HCT116 (cell line): ENCODE measurements at regions not wholly inside any gene's neighbourhood (a gene's known extent, or its start where the extent isn't known, plus 50 kb on each side); places are given as distances from the start of the nearest gene placed in this dataset.

Experiments
- ATAC-seq: fragments of 200-7000 bp; cut with Tn5 transposase; 2 replicates; pipeline ENCODE4 v1.9.1; 2020; ENCODE audit warnings: mild to moderate bottlenecking, moderate library complexity
- BruUV-seq: library from RNA; stranded (reverse); fragments of 400-500 nt; replicated peaks from 2 replicates; lab custom pipeline; 2021; lab: Mats Ljungman, UMichigan
- CTCF ChIA-PET: fragments of 300-600 bp; sonication (Branson Sonifier 250); formaldehyde crosslinking; loops from one replicate; lab custom pipeline; 2021; ENCODE audit warnings: antibody characterized with exemption; lab: Charles Lee
- POLR2A ChIA-PET: fragments of 300-600, 350-600 bp; sonication (Branson Sonifier 250); formaldehyde crosslinking; loops from one replicate; lab custom pipeline; 2021; ENCODE audit warnings: antibody characterized with exemption; lab: Charles Lee
- RAD21 ChIA-PET, 2 experiments: fragments of 300-600 bp; sonication (Branson Sonifier 250); formaldehyde crosslinking; loops; one replicate each; lab custom pipeline; 2023; ENCODE audit warnings: low total read pairs in 2 of 2; ENCODE audit not compliant: uncharacterized antibody in 2 of 2, unreplicated experiment in 2 of 2, low non-redundant PET in 1 of 2; lab: Charles Lee
- DNase-seq: peaks from one replicate; pipeline ENCODE4 v3.0.0-alpha.2; 2010; ENCODE audit warnings: low read depth, low spot score
- H2AFZ ChIP-seq: fragments of 200-600 bp; shearing (Covaris generic), sonication (generic); 2 replicates; pipeline ENCODE4 v1.6.1; 2017; ENCODE audit warnings: low read depth, mixed run types, mixed read lengths, antibody characterized with exemption, low read length; ENCODE audit not compliant: poor library complexity, severe bottlenecking
- H3K27ac ChIP-seq: 2 replicates; pipeline ENCODE4 v1.5.1; 2012; ENCODE audit warnings: low read depth, low read length
- H3K27me3 ChIP-seq: fragments of 200-600 bp; sonication (generic); 2 replicates; pipeline ENCODE4 v1.6.1; 2016; ENCODE audit warnings: mixed run types, low read length, mixed read lengths; ENCODE audit not compliant: insufficient read depth
- H3K36me3 ChIP-seq, 2 experiments: fragments of 200-500 bp in 1 of 2; fragments of 200-600 bp in 1 of 2; sonication (Bioruptor generic) in 1 of 2; sonication (generic) in 1 of 2; 2 replicates each; pipeline versions ENCODE4 v1.5.1 to v1.6.1; 2014 to 2016; ENCODE audit warnings: low read length in 2 of 2, inconsistent platforms in 1 of 2, mixed read lengths in 1 of 2, mixed run types in 1 of 2; ENCODE audit not compliant: insufficient read depth in 2 of 2, control insufficient read depth in 1 of 2
- H3K4me1 ChIP-seq, 2 experiments: fragments of 200-600 bp in 1 of 2; sonication (generic) in 1 of 2; 2 replicates each; pipeline versions ENCODE4 v1.5.1 to v1.6.1; 2012 to 2017; ENCODE audit warnings: low read length in 2 of 2, inconsistent platforms in 1 of 2, mild to moderate bottlenecking in 1 of 2, mixed read lengths in 1 of 2, mixed run types in 1 of 2, moderate library complexity in 1 of 2; ENCODE audit not compliant: insufficient read depth in 2 of 2, control insufficient read depth in 1 of 2
- H3K4me2 ChIP-seq: fragments of 200-600 bp; sonication (generic); 2 replicates; pipeline ENCODE4 v1.6.1; 2017; ENCODE audit warnings: mixed run types, low read length, mixed read lengths
- H3K4me3 ChIP-seq, 2 experiments: fragments of 200-600 bp in 1 of 2; sonication (generic) in 1 of 2; replicated peaks in 1 of 2; 2 replicates each; pipeline ENCODE4 v1.5.1; 2011 to 2016; ENCODE audit warnings: low read length in 2 of 2, control low read depth in 1 of 2, low read depth in 1 of 2, mild to moderate bottlenecking in 1 of 2, mixed read lengths in 1 of 2, mixed run types in 1 of 2
- H3K79me2 ChIP-seq: fragments of 200-600 bp; sonication (generic); 2 replicates; pipeline ENCODE4 v1.6.1; 2017; ENCODE audit warnings: mild to moderate bottlenecking, mixed run types, low read length, moderate library complexity, mixed read lengths; ENCODE audit not compliant: insufficient read depth
- H3K9ac ChIP-seq: fragments of 200-600 bp; sonication (generic); 2 replicates; pipeline ENCODE4 v1.6.1; 2016; ENCODE audit warnings: low read length, mixed read lengths
- H3K9me2 ChIP-seq: fragments of 200-600 bp; sonication (generic), shearing (Covaris generic); 2 replicates; pipeline ENCODE4 v1.6.1; 2017; ENCODE audit warnings: mixed run types, mild to moderate bottlenecking, moderate library complexity; ENCODE audit not compliant: insufficient read depth
- H3K9me3 ChIP-seq, 2 experiments: fragments of 200-500 bp in 1 of 2; fragments of 200-600 bp in 1 of 2; sonication (Bioruptor generic) in 1 of 2; sonication (generic) in 1 of 2; 2 replicates each; pipeline ENCODE4 v1.6.1; 2014 to 2017; ENCODE audit warnings: low read length in 2 of 2, mixed read lengths in 2 of 2, inconsistent platforms in 1 of 2, low read depth in 1 of 2, mild to moderate bottlenecking in 1 of 2, mixed run types in 1 of 2, moderate library complexity in 1 of 2; ENCODE audit not compliant: control insufficient read depth in 1 of 2, insufficient read depth in 1 of 2
- H4K20me1 ChIP-seq: fragments of 200-600 bp; sonication (generic), shearing (Covaris generic); 2 replicates; pipeline ENCODE4 v1.6.1; 2017; ENCODE audit warnings: mixed run types, mild to moderate bottlenecking, moderate library complexity; ENCODE audit not compliant: insufficient read depth
- CBX3 ChIP-seq: IDR thresholded peaks from 2 replicates; pipeline ENCODE4 v1.6.1; 2012; ENCODE audit warnings: low read depth
- CEBPB ChIP-seq: IDR thresholded peaks from 2 replicates; pipeline ENCODE4 v1.6.1; 2012; ENCODE audit warnings: low read depth
- ELF1 ChIP-seq: IDR thresholded peaks from 2 replicates; pipeline ENCODE4 v1.6.1; 2012; ENCODE audit warnings: low read depth, borderline replicate concordance
- EZH2 ChIP-seq: fragments of 200-600 bp; sonication (generic); IDR thresholded peaks from 2 replicates; pipeline ENCODE4 v1.6.1; 2017; ENCODE audit warnings: antibody characterized with exemption, mixed run types
- FOSL1 ChIP-seq: IDR thresholded peaks from 2 replicates; pipeline ENCODE4 v1.6.1; 2012; ENCODE audit warnings: low read depth
- JUND ChIP-seq: IDR thresholded peaks from 2 replicates; pipeline ENCODE4 v1.6.1; 2012
- SIN3A ChIP-seq: IDR thresholded peaks from 2 replicates; pipeline ENCODE4 v1.6.1; 2012; ENCODE audit warnings: low read depth
- YY1 ChIP-seq: IDR thresholded peaks from 2 replicates; pipeline ENCODE4 v1.6.1; 2011; ENCODE audit warnings: low read length, low read depth, moderate library complexity, mild to moderate bottlenecking; ENCODE audit not compliant: insufficient replicate concordance; ENCODE audit errors: extremely low read depth
- ZNF274 ChIP-seq: fragments of 200-500 bp; sonication (Bioruptor generic); IDR thresholded peaks from 2 replicates; pipeline ENCODE4 v1.6.1; 2014; ENCODE audit warnings: mild to moderate bottlenecking, low read depth, low read length, inconsistent platforms
- intact Hi-C: fragments of 100-400 bp; cut with micrococcal nuclease; formaldehyde crosslinking; loops from 2 replicates; pipeline ENCODE4 v1.10.0; 2022
- TF ChIP-seq, protein P1 (sequence below): IDR thresholded peaks from 2 replicates; pipeline ENCODE4 v1.6.1; 2012
- TF ChIP-seq, protein P2 (sequence below): IDR thresholded peaks from 2 replicates; pipeline ENCODE4 v1.6.1; 2012; ENCODE audit warnings: low read depth

DNA sequence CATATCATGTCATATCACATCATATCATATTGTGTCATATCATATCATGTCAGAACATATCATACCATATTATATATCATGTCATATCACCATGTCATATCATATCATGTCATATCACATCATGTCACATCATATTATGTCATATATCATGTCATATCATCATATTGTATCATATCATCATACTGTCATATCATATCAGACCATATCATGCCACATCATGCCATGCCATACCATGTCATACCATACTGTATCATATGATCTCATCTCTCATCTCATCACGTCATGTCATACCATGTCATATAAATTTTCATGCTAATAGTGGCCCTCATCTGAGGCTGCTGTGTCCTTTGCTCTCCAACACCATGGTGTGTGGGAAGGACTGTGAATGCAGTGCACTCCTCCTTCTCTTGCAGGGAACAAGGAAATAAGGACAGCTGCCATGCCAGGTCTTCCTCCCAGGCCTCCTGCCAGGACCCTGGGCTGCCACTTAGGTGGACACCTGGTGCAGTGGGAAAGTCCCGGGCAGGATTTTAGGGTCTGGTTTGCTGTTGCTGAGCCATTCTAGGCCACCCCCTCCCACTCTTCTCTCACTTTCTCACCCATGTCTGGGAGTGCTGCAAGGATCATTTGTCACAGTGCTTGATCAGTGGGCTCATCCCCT is 72.4 kb upstream of the TRPM1 start:
- H3K27me3 ChIP-seq, result no peaks in the 10 kb centered on the region
- no peak overlapping the region for H3K4me3 ChIP-seq
- ATAC-seq, result no peak
- intact Hi-C loops, result no loop called here
- no peaks in the 10 kb centered on the region for H3K9me3 ChIP-seq
- no peak overlapping the region for H3K9ac ChIP-seq
- H4K20me1 ChIP-seq, result no peaks in the 10 kb centered on the region
- BruUV-seq, result no TSS peak
- no peak overlapping the region for H3K4me2 ChIP-seq
- no peak overlapping the region for H2AFZ ChIP-seq
- no peaks in the 10 kb centered on the region for H3K4me1 ChIP-seq
- H3K27ac ChIP-seq, result no peak overlapping the region
- no peak for DNase-seq
- H3K36me3 ChIP-seq, result no peaks in the 10 kb centered on the region
- no peaks in the 10 kb centered on the region for H3K9me2 ChIP-seq
- RAD21 ChIA-PET, result no interaction called here
- TF ChIP-seq FOSL1 (no peak), JUND (no peak), ZNF274 (no peak), ELF1 (no peak), EZH2 (no peak), CBX3 (no peak), SIN3A (no peak), CEBPB (no peak), YY1 (no peak)
- TF ChIP-seq, protein P1, sequence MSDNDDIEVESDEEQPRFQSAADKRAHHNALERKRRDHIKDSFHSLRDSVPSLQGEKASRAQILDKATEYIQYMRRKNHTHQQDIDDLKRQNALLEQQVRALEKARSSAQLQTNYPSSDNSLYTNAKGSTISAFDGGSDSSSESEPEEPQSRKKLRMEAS, result no peak
- TF ChIP-seq, protein P2, sequence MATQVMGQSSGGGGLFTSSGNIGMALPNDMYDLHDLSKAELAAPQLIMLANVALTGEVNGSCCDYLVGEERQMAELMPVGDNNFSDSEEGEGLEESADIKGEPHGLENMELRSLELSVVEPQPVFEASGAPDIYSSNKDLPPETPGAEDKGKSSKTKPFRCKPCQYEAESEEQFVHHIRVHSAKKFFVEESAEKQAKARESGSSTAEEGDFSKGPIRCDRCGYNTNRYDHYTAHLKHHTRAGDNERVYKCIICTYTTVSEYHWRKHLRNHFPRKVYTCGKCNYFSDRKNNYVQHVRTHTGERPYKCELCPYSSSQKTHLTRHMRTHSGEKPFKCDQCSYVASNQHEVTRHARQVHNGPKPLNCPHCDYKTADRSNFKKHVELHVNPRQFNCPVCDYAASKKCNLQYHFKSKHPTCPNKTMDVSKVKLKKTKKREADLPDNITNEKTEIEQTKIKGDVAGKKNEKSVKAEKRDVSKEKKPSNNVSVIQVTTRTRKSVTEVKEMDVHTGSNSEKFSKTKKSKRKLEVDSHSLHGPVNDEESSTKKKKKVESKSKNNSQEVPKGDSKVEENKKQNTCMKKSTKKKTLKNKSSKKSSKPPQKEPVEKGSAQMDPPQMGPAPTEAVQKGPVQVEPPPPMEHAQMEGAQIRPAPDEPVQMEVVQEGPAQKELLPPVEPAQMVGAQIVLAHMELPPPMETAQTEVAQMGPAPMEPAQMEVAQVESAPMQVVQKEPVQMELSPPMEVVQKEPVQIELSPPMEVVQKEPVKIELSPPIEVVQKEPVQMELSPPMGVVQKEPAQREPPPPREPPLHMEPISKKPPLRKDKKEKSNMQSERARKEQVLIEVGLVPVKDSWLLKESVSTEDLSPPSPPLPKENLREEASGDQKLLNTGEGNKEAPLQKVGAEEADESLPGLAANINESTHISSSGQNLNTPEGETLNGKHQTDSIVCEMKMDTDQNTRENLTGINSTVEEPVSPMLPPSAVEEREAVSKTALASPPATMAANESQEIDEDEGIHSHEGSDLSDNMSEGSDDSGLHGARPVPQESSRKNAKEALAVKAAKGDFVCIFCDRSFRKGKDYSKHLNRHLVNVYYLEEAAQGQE, result no peak
- H3K79me2 ChIP-seq, result no peaks in the 10 kb centered on the region
- POLR2A ChIA-PET, result no interaction called here
- CTCF ChIA-PET, result no interaction called here
